ENCODE measurements at regions not wholly inside any gene's neighbourhood (a gene's known extent, or its start where the extent isn't known, plus 50 kb on each side); places are given as distances from the start of the nearest gene placed in this dataset.

DNA sequence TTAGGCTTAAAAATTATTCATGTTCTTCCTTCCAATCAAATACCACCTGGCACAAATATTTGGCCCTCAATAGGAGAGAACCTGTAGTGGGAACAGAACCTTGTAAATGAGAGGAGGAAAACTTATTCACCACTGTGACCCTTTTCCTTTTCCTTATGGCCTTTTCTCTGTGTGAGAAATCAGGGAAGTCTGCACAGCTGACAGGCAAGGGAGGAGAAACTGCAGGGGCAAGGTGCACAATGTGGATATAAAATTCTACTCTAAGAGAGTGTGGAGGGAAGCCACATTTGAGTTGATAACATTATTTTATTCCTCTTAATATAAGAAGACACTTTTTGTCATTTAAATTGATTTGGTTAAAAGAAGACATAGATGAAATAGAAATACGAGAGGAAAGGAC, 1247.0 kb upstream of the CHAC2 start:
- TF ChIP-seq, protein P1, sequence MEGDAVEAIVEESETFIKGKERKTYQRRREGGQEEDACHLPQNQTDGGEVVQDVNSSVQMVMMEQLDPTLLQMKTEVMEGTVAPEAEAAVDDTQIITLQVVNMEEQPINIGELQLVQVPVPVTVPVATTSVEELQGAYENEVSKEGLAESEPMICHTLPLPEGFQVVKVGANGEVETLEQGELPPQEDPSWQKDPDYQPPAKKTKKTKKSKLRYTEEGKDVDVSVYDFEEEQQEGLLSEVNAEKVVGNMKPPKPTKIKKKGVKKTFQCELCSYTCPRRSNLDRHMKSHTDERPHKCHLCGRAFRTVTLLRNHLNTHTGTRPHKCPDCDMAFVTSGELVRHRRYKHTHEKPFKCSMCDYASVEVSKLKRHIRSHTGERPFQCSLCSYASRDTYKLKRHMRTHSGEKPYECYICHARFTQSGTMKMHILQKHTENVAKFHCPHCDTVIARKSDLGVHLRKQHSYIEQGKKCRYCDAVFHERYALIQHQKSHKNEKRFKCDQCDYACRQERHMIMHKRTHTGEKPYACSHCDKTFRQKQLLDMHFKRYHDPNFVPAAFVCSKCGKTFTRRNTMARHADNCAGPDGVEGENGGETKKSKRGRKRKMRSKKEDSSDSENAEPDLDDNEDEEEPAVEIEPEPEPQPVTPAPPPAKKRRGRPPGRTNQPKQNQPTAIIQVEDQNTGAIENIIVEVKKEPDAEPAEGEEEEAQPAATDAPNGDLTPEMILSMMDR (IDR thresholded peaks at IDR 0.05) = no peak
- DNase-seq = no peak
- Mint-ChIP-seq H3K36me3 (ENCODE audit: low read depth) (no peaks in the 10 kb centered on the region), H3K27me3 (ENCODE audit: low read depth, poor library complexity) (no peaks in the 10 kb centered on the region), H3K4me3 (peak overlapping the region; percentile 35), H3K27ac (peak overlapping the region; percentile 91), H3K4me1 (peaks cover 25% of the 10 kb centered on the region), H3K9me3 (no peaks in the 10 kb centered on the region)

DNA sequence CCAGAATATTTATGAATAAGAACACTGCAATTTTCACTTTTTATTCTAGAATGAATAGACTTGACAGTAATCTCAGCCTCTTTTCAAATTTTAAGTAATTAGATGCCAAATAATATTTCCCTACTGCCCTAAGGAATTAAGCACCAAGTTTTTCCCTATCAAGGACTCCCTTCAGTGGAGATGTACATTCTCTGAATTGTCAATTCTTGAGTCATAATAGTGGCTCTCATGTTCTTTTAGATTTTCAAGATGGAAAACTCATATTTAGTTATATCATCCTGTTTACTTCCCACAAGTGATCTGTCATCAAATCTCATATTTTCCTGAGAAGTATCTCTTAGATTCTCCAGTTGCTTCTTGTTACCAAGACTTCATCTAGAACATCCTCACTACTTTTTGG, 1248.9 kb upstream of the CHAC2 start:
- no peak overlapping the region for H3K4me3 Mint-ChIP-seq
- H3K4me1 Mint-ChIP-seq = peaks cover 25% of the 10 kb centered on the region
- TF ChIP-seq, protein P1 (IDR thresholded peaks at IDR 0.05) = no peak
- no peaks in the 10 kb centered on the region for H3K27me3 Mint-ChIP-seq (ENCODE audit: low read depth, poor library complexity)
- H3K9me3 Mint-ChIP-seq = no peaks in the 10 kb centered on the region
- H3K36me3 Mint-ChIP-seq (ENCODE audit: low read depth) = no peaks in the 10 kb centered on the region
- no peak for DNase-seq
- H3K27ac Mint-ChIP-seq = no peak overlapping the region

DNA sequence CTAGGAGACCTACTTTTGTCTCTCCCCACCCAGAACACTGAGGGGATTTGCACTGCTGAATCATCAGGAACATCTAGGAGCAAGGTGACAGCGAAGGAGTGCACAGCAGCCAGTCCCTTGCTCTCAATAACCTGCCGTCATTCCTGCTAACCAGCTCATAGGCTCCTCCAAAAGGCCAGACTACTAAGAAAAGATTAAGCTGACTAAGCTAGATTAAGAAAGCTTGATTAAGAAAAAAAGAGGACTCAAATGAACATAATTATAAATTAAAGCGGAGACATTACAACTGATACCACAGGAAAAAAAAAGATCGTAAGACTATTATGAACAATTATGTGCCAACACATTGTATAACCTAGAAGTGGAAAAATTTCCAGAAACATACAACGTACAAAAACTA, 1254.8 kb upstream of the CHAC2 start:
- no peaks in the 10 kb centered on the region for H3K9me3 Mint-ChIP-seq
- H3K27me3 Mint-ChIP-seq (ENCODE audit: low read depth, poor library complexity) = no peaks in the 10 kb centered on the region
- TF ChIP-seq, protein P1 (IDR thresholded peaks at IDR 0.05) = no peak
- no peaks in the 10 kb centered on the region for H3K36me3 Mint-ChIP-seq (ENCODE audit: low read depth)
- DNase-seq = no peak
- H3K4me1 Mint-ChIP-seq = no peaks in the 10 kb centered on the region
- H3K27ac Mint-ChIP-seq = no peak overlapping the region
- no peak overlapping the region for H3K4me3 Mint-ChIP-seq

DNA sequence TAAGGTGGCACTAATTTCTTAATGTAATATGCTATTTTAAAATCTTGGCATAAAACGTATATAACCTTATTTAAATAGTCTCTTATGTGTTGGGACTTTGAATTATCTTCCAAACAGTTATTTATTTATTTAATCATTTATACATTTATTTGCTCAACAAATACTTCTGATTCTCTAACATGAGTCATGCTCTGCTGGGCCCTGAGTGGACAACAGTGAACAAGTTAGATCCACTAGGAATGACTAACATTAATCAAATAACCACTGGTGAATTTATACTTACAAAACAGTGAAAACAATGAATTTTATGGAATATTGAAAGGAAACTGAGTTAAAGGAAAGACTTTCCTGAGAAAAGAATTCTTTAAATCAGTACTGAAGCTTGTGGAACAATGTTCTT, 1257.2 kb upstream of the CHAC2 start:
- Mint-ChIP-seq H3K36me3 (ENCODE audit: low read depth) (no peaks in the 10 kb centered on the region), H3K4me3 (no peak overlapping the region), H3K9me3 (no peaks in the 10 kb centered on the region), H3K4me1 (no peaks in the 10 kb centered on the region), H3K27me3 (ENCODE audit: low read depth, poor library complexity) (no peaks in the 10 kb centered on the region), H3K27ac (no peak overlapping the region)
- TF ChIP-seq, protein P1 (IDR thresholded peaks at IDR 0.05) = no peak
- no peak for DNase-seq

DNA sequence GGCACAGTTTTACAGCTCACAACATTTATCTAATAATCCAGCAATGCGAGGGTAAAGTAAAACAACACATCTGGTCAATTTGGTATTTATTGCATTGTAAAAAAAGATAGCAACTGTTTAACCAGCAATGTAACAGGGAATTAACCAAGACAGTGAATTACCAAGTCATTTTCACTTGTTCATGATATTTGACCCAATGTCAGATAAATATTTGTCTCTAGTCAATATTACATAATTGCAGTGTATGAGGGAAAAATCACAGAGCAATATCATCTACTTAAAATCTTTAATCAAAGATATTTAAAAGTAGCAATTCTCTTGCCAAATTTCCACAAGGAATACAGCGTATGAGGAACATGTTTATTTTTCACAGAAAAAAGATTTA, 1265.1 kb upstream of the CHAC2 start:
- no peak for DNase-seq
- no peaks in the 10 kb centered on the region for H3K36me3 Mint-ChIP-seq (ENCODE audit: low read depth)
- H3K4me1 Mint-ChIP-seq = peaks cover 15% of the 10 kb centered on the region
- H3K4me3 Mint-ChIP-seq = no peak overlapping the region
- H3K27ac Mint-ChIP-seq = peak overlapping the region; percentile 94
- peaks cover 6% of the 10 kb centered on the region for H3K9me3 Mint-ChIP-seq
- no peaks in the 10 kb centered on the region for H3K27me3 Mint-ChIP-seq (ENCODE audit: low read depth, poor library complexity)
- TF ChIP-seq, protein P1 (IDR thresholded peaks at IDR 0.05) = no peak

DNA sequence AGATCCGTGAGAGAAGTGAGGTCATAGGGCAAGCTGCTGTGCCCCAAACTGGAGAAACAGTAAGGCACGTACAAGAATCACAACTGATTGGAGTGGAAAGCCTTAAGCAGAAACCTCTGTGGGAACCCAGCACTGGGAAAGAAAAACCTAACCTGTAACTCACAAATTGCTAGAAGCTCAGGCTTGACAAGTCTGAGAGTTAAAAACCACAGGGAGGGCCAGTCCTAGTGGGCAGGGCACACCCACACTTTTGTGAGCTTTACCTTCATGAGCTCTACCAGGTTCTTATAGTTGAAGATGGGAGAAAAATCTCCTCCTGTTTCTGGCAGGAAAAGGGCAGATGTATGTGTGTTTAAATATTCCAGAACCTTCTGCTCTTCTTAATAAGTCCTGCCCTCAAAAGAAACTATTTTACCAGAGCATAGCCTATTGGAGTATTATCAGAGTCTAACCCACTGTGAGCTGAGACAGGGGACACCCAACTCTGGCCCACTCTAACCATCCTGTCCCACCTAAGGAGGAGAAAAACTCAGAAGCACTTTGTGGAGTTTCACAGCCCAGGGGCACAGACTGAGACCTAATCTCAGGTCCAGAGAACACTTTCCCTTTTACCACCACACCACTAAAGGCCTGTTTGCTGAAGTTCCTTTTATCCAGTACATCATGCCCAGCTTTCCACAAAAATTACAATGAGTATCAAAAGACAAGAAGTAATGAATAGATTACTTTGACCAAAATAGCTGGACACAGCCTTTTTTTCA, 1265.7 kb upstream of the CHAC2 start:
- Mint-ChIP-seq H3K9me3 (peaks cover 9% of the 10 kb centered on the region), H3K27ac (peak overlapping the region; percentile 94), H3K4me3 (no peak overlapping the region), H3K4me1 (peaks cover 15% of the 10 kb centered on the region), H3K27me3 (ENCODE audit: low read depth, poor library complexity) (no peaks in the 10 kb centered on the region), H3K36me3 (ENCODE audit: low read depth) (no peaks in the 10 kb centered on the region)
- TF ChIP-seq, protein P1 (IDR thresholded peaks at IDR 0.05) = no peak
- no peak for DNase-seq
